ENCODE measurements at regions not wholly inside any gene's neighbourhood (a gene's known extent, or its start where the extent isn't known, plus 50 kb on each side); places are given as distances from the start of the nearest gene placed in this dataset.

- TF ChIP-seq CTCF (conservative IDR thresholded peaks at IDR 0.05; ENCODE audit: low read length): no peak
- no peak for DNase-seq (ENCODE audit: low read depth)
- no peak overlapping the region for H3K4me3 ChIP-seq (ENCODE audit: low read length)
Measured at GRCh38 chr10:121335386-121335925, 262.8 kb downstream of the FGFR2 start.

- no peak overlapping the region for H3K4me3 ChIP-seq (ENCODE audit: low read length)
- TF ChIP-seq CTCF (conservative IDR thresholded peaks at IDR 0.05; ENCODE audit: low read length): no peak
- DNase-seq (ENCODE audit: low read depth): no peak
Measured at GRCh38 chr10:121337427-121337826, 260.8 kb downstream of the FGFR2 start.

- no peak overlapping the region for H3K4me3 ChIP-seq (ENCODE audit: low read length)
- no peak for DNase-seq (ENCODE audit: low read depth)
- TF ChIP-seq CTCF (conservative IDR thresholded peaks at IDR 0.05; ENCODE audit: low read length): no peak
Measured at GRCh38 chr10:121338206-121338980, 259.9 kb downstream of the FGFR2 start.

GRCh38 chr10:121339114-121339513 lies 259.1 kb downstream of the FGFR2 start:
- no peak overlapping the region for H3K4me3 ChIP-seq (ENCODE audit: low read length)
- no peak for DNase-seq (ENCODE audit: low read depth)
- TF ChIP-seq CTCF (conservative IDR thresholded peaks at IDR 0.05; ENCODE audit: low read length): no peak

GRCh38 chr10:121340271-121340831 lies 257.9 kb downstream of the FGFR2 start:
- no peak for DNase-seq (ENCODE audit: low read depth)
- no peak overlapping the region for H3K4me3 ChIP-seq (ENCODE audit: low read length)
- TF ChIP-seq CTCF (conservative IDR thresholded peaks at IDR 0.05; ENCODE audit: low read length): no peak

GRCh38 chr10:121351540-121351939 lies 246.7 kb downstream of the FGFR2 start:
- H3K4me3 ChIP-seq (ENCODE audit: low read length): no peak overlapping the region
- no peak for TF ChIP-seq CTCF (conservative IDR thresholded peaks at IDR 0.05; ENCODE audit: low read length)
- no peak for DNase-seq (ENCODE audit: low read depth)

Measured in AG10803 (cell line).